NCI-H2171 (cell line): ENCODE measurements at regions not wholly inside any gene's neighbourhood (a gene's known extent, or its start where the extent isn't known, plus 50 kb on each side); places are given as distances from the start of the nearest gene placed in this dataset.

Experiments
- DNase-seq: peaks from one replicate; lab custom pipeline; 2025; lab: John Stamatoyannopoulos, UW

GRCh38 chr13:40220299-40220935, 446.0 kb downstream of the FOXO1 start:
- DNase-seq: no peak

DNA sequence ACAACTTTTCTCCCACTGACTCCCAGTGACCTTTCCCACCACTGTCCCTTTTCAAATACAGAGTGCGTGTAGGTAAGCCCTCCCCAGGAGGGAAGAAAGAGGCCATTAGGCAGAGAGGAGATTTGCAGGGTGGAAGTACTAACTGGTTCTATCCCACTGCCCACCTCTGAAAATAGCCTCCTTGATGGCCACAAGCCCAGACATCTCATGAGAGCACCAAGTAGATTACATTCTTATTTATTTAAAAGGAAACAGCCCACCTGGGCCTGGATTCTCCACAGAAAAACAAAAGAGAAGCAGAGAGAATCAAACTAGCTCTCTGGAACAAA, 445.3 kb downstream of the FOXO1 start:
- DNase-seq: no peak

DNA sequence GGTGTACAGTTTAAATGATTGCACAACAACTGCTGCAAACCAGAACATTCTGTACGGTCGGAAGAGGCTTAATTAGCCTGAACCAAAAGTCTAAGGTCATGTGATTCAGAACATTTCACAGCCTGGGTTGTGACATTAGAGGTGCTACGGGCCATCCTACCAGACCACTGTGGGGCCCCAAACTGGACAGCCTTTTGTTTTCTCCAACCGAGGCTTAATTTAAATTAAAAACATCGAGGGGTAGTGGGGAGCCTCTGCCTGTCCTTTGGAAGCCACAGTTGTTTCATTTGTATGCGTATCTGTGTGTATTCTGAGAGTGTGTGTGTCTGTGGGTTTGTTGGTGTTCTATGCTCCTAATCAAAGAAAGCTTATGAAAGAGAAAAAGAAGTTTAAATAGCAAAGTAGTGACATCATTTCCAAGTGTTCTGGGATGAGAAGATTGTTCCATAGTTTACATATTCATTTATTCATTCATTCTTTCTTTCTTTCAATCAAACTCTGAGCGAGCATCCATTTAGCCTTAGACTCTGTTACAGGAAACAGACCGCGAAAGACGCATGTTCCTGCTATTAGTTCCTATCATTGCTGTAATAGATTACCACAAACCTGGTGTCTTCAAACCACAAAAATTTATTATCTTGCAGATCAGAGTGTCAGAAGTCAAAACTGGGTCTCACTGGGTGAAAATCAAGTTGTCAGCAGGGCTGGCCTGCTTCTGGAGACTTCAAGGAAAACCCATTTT, 444.8 kb downstream of the FOXO1 start:
- no peak for DNase-seq

DNA sequence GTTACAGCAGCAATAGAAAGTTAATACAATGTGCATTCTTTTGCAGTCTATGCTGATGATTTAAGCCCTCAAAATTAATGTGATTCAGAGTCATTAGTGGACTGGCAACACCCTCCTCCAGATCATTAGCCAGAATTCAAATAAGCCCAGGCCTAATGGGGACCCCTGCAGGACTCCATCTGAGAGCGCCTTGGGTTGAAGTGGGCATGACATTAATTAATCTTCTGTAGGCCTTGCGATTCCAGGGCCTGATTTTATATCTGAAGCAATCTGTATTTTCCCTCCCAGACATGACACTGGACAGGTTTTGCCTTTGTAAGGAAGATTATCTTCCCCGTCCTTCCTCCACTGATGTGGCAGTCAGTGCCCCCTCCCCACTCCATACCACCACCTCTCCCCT, 442.9 kb downstream of the FOXO1 start:
- DNase-seq: no peak

DNA sequence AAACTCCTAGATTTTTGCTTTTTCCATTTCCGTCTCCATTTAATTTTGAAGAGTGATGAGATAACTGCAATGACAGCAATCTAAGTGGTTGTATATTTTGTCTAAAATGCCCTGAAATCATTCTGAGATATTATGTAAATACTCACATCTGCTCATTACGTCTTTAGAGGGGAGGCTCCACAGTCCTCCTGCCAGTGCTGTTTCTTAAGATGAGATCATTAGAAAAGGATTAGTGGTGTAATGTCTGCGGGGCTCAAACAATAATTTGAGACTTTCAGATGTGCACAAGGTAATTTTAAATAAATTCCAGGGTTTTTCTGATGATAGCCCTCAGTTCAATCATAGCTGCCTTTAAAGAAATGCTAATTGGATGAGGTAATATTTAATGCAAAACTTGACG, 437.9 kb downstream of the FOXO1 start:
- no peak for DNase-seq

DNA sequence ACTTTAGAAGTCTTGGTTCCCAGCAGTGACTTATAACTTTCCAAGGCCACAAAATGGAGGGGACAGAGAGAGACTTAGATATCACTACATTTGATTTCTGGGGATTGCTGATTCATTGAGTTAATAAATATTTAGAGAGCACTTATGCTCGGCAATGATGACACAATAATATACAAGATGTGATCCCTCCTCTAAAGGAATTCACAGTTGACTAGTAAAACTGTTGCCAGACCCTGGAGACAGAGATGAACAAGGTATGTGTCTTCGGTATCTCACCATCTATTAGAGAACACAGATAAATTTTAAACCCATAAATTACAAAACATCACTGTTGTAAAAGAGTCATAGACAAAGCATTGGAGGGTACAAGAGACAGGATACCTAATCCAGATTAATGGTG, 437.5 kb downstream of the FOXO1 start:
- DNase-seq: no peak

DNA sequence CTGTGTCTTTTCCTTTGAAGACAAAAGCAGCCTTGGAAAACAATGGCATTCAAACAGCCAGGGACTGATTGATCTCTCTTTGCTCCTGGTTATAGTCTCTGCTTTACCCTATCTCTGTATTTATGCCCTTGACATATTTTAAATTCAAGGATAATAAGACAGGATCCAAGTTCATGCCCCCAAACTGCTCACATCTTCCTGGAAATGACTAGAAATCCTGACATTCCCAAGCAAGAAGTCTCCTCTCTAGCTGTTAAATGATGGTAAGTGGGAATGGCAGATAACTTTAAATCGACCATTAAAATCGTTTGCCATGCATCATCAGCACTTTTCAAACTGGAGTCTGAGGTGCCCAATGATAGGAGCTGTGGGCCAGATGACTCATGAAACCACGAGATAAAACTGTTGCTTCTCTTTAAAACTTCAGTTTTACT, 435.6 kb downstream of the FOXO1 start:
- DNase-seq: no peak

GRCh38 chr13:40231311-40231710, 435.1 kb downstream of the FOXO1 start:
- no peak for DNase-seq

GRCh38 chr13:40231751-40232150, 434.7 kb downstream of the FOXO1 start:
- no peak for DNase-seq

DNA sequence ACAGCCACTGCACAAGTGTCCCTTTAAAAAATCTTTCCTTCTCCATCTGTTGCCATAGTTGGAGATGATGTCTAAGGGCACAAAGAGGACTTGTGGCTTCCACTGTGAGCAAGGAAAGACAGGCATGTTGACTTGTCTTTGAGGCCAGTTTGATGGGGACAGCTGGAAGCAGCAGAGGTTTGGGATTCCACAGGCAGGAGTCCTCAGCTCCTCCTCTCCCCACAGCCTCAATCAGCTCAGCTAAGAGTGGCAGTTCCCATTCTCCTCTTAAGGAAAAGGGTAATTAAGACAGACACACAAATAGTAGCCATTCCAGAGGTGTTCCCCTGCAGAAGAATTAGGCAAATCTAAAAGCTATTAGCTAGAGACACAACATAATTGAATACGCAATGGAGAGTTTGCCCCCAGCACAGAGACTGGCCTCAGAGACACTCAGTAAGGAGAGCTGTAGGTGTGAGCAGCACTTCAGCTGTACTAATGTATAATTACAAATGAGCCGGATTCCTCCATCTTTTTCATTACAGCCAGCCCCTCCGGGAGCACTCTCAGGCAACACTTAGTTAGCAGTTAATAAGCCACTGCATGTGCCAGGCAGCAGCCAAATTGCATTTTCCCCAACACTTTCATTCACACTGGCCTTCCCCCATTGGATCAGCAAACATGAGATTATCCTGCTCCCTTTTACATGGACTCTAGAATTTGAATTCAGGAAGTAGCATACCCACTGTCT, 434.0 kb downstream of the FOXO1 start:
- DNase-seq: no peak

DNA sequence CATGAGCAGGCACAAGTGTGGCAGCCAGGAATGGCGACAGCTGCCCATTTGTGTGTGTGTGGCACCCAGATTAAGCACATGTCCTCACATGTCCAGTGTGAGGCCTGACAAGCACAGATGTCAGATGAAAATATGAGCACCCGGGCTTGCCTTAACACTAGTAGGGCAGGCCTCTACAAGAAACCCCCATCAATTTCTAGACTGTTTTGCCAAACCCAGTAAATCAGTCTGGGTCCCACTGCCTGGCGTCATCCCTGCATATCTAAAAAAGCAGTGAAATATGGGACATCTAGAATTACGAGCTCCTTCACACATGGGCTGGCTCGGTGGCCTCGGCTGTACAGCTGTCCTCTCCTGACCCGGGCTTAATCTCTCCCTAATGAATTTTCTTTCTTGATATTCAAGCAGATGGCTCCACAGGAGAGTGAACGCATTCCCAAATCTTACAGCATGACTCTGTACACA, 432.7 kb downstream of the FOXO1 start:
- DNase-seq: peak; percentile 73

DNA sequence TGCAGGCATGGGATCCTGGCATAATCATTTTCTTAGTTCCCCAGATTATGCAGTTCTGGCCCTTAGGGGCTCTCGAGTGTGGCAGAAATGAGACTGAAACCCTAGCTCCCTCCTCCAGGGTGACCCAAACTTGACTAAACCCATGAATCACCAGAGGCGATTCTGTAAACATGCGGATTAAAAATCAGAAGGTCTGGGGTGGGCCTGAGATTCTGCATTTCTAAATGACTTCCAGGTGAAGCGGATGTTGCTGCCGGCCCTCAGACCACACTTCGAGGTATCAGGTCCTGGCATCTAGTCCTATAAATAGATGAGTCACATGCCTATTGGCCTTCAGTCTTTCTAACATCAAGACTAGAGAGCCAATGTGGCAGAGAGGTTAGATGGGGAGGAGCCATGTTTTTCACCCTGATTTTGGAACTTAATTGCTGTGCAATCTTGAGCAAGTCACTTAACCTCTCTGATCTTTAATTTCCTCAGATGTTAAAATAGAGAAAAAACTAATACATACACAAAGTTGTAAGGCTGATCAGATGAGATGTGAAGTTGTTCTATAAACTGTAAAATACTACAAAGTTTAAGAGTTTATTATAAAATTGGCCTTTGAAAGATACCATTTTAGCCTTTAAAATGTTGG, 431.2 kb downstream of the FOXO1 start:
- no peak for DNase-seq

DNA sequence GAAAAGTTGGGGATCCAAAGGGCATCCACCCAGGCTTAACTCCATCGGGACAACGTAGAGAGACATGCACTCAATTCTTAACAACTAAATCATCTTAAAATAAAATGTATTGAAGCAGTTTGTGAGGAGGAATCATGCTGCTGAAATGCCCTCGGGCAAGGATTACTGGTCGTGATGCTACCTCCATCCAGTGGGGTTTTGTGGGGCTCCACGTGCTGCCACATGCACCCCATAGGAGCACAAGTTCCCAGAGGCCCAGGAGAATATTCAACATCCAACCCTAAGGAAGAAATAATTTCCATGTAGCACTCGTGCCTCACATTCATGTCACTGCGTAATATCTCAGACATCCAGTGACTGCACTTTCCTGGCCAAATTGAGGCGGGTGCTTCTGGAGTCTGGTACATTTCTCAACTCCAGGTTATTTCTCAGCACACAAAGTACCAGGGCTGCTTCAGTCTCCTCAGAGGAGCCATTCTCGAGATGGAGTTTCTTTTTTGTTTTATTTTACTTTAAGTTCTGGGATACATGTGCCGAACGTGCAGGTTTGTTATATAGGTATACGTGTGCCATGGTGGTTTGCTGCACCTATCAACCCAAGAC, 429.8 kb downstream of the FOXO1 start:
- no peak for DNase-seq

DNA sequence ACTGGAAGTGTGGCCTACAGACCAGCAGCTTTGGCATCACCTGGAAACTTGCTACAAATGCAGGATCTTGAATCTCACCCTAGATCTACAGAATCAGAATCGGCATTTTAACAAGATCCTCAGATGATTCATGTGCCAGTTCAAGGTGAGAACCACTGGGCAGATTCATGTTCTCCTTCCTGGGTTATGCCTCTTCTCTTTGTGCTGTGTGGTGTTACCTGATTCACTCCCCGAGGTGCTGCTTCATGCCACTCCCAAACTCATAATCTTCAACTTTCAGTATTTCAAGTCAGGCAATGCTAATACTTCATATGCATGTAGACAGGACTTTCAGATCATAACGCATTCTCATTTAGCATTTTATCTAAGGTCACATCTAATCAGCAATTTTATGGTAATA, 427.7 kb downstream of the FOXO1 start:
- DNase-seq: no peak

GRCh38 chr13:40240293-40240692, 426.1 kb downstream of the FOXO1 start:
- DNase-seq: no peak

- no peak for DNase-seq
Observed at GRCh38 chr13:40241125-40241798, 425.2 kb downstream of the FOXO1 start.

GRCh38 chr13:40243047-40243446, 423.4 kb downstream of the FOXO1 start:
- DNase-seq: no peak

DNA sequence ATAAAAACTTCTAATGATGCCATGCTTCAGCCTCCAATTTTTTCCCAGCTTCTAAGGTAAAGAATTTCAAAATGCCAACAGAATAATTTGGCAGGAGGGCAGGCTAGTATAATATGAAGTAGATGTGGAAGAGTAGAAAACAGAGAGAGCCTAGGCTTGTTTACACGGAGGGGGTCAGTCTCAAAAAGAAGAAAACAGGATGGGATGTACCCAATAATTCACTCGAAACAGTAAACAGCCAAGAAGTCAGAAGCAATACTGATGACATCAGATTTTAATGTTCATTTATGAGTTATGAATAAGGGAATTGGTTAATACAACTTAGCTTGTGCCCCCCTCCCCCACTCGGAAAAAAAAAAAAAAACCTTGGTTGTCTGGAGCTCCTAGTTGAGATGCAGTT, 422.5 kb downstream of the FOXO1 start:
- no peak for DNase-seq

GRCh38 chr13:40245567-40245966, 420.9 kb downstream of the FOXO1 start:
- no peak for DNase-seq

- DNase-seq: no peak
Observed at GRCh38 chr13:40247845-40248244, 418.6 kb downstream of the FOXO1 start.

DNA sequence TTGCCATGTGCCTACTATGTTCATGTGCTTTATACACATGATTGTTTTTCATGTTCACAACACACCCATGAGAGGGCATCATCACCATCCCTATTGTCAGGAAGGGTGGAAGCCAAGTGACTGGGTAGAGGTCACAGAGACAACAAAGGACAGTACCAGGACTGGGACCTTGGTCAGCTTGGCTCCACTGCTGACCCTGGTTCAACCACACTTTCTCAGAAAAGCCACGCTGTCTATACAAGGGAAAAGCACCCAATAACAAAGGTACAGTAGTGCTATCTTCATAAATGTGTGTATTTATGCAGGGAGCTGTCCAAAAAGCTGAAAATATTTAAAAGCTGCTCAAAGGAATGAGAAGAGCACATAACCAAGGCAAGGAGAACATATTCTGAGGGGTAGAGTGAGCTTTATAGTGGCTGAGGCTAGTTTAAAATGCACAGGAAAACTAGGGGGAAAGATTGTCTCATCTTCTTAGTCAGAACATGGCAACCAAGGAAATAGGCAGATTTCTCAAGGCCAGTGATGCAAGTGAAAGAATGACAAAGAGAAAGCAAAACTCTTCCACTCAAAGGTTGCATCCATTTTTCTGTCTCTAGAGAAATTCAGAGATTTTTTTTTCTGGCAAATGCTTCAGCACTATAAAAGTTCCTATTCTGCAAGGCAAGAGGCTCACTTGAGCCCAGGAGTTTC, 415.0 kb downstream of the FOXO1 start:
- no peak for DNase-seq
